GM20431 (cell line): ENCODE measurements at regions not wholly inside any gene's neighbourhood (a gene's known extent, or its start where the extent isn't known, plus 50 kb on each side); places are given as distances from the start of the nearest gene placed in this dataset.
"Not testable (repeated sequence)": the region's sequence is repeated elsewhere in the genome, so short reads cannot be mapped to it uniquely, and the experiment has no call there.

Experiments
- in situ Hi-C: fragments of 300-500 bp; cut with MseI, MboI; formaldehyde crosslinking; loops from one replicate; pipeline ENCODE4 v1.15.0; 2020; ENCODE audit warnings: low sequenced_read_pairs; ENCODE audit not compliant: unreplicated experiment

- in situ Hi-C loops: no loop called here
Observed at GRCh38 chr11:34001557-34002064, 49.9 kb upstream of the CAPRIN1 start.

- in situ Hi-C loops: loop anchor here (10.0 kb wide), 1 partner anchor 365 kb away; no protein-coding TSS in a partner anchor
Observed at GRCh38 chr11:33999393-33999792, 52.1 kb upstream of the CAPRIN1 start.

GRCh38 chr11:33997584-33998251 is 53.8 kb upstream of the CAPRIN1 start:
- in situ Hi-C loops: loop anchor here (10.0 kb wide), 1 partner anchor 367 kb away; no protein-coding TSS in a partner anchor

GRCh38 chr11:33996498-33997454 is 54.8 kb upstream of the CAPRIN1 start:
- in situ Hi-C loops: loop anchor here (10.0 kb wide), 1 partner anchor 368 kb away; no protein-coding TSS in a partner anchor

GRCh38 chr11:33994937-33995336 is 56.6 kb upstream of the CAPRIN1 start:
- in situ Hi-C loops: loop anchor here (10.0 kb wide), 1 partner anchor 370 kb away; no protein-coding TSS in a partner anchor

- in situ Hi-C loops: loop anchor here (10.0 kb wide), 1 partner anchor 374 kb away; no protein-coding TSS in a partner anchor
Observed at GRCh38 chr11:33991136-33991535, 60.4 kb upstream of the CAPRIN1 start.

- in situ Hi-C loops: loop anchor here (10.0 kb wide), 1 partner anchor 375 kb away; no protein-coding TSS in a partner anchor
Observed at GRCh38 chr11:33990131-33990530, 61.4 kb upstream of the CAPRIN1 start.

- in situ Hi-C loops: no loop called here
Observed at GRCh38 chr11:33989461-33989860, 62.1 kb upstream of the CAPRIN1 start.

- in situ Hi-C loops: no loop called here
Observed at GRCh38 chr11:33988586-33989370, 62.8 kb upstream of the CAPRIN1 start.

- in situ Hi-C loops: no loop called here
Observed at GRCh38 chr11:33987975-33988580, 63.5 kb upstream of the CAPRIN1 start.

GRCh38 chr11:33987545-33987944 is 64.0 kb upstream of the CAPRIN1 start:
- in situ Hi-C loops: no loop called here

GRCh38 chr11:33986597-33987501 is 64.7 kb upstream of the CAPRIN1 start:
- in situ Hi-C loops: not testable (repeated sequence)

- in situ Hi-C loops: no loop called here
Observed at GRCh38 chr11:33984682-33985389, 66.7 kb upstream of the CAPRIN1 start.

- in situ Hi-C loops: no loop called here
Observed at GRCh38 chr11:33982661-33983060, 68.9 kb upstream of the CAPRIN1 start.

GRCh38 chr11:33980897-33981296 is 70.6 kb upstream of the CAPRIN1 start:
- in situ Hi-C loops: no loop called here

GRCh38 chr11:33978376-33978775 is 73.2 kb upstream of the CAPRIN1 start:
- in situ Hi-C loops: loop anchor here (10.0 kb wide), 1 partner anchor 114 kb away; no protein-coding TSS in a partner anchor

- in situ Hi-C loops: loop anchor here (10.0 kb wide), 1 partner anchor 113 kb away; no protein-coding TSS in a partner anchor
Observed at GRCh38 chr11:33977676-33978075, 73.9 kb upstream of the CAPRIN1 start.
